Transverse colon (tissue), 4 donors: ENCODE measurements at regions not wholly inside any gene's neighbourhood (a gene's known extent, or its start where the extent isn't known, plus 50 kb on each side); places are given as distances from the start of the nearest gene placed in this dataset.

Experiments used
- DNase-seq: peaks from one replicate; pipeline ENCODE4 v3.0.0-alpha.2; 2019
- H3K27ac ChIP-seq, 4 donors: fragments of 200-600 bp; sonication (generic); 2 replicates each; pipeline ENCODE4 v1.5.1; 2016 to 2018; ENCODE audit warnings: inconsistent platforms in 4 of 4
- H3K27me3 ChIP-seq: fragments of 200-600 bp; sonication (generic); 2 replicates; pipeline ENCODE4 v1.5.1; 2017; ENCODE audit warnings: inconsistent platforms
- H3K36me3 ChIP-seq, 4 donors: fragments of 200-600 bp; sonication (generic); 2 replicates each; pipeline ENCODE4 v1.5.1; 2017 to 2019; ENCODE audit warnings: inconsistent platforms in 4 of 4
- H3K4me1 ChIP-seq, 4 donors: fragments of 200-600 bp; sonication (generic); 2 replicates each; pipeline ENCODE4 v1.5.1; 2017 to 2020; ENCODE audit warnings: inconsistent platforms in 4 of 4
- H3K4me3 ChIP-seq, 4 donors: fragments of 200-600 bp; sonication (generic); 1 replicate in 1 of 4; 2 replicates in 3 of 4; pipeline versions ENCODE4 v1.5.1 to v1.6.1; 2017 to 2019; ENCODE audit warnings: inconsistent platforms in 4 of 4
- H3K9me3 ChIP-seq, 2 donors: fragments of 200-600 bp; sonication (generic); 2 replicates each; pipeline ENCODE4 v1.5.1; 2017 to 2019; ENCODE audit warnings: inconsistent platforms in 2 of 2
- CTCF ChIP-seq, 5 experiments: fragments of 200-600 bp in 3 of 5; fragments of 450-650 bp in 2 of 5; sonication (generic) in 3 of 5; IDR thresholded peaks; 1 replicate in 2 of 5; 2 replicates in 3 of 5; pipeline ENCODE4 v1.5.1; 2016 to 2017; ENCODE audit warnings: antibody characterized with exemption in 5 of 5, inconsistent platforms in 3 of 5, mild to moderate bottlenecking in 2 of 5, moderate library complexity in 1 of 5
- EP300 ChIP-seq: sonication (generic); formaldehyde crosslinking; IDR thresholded peaks from one replicate; pipeline ENCODE4 v1.6.1; 2017; ENCODE audit warnings: antibody characterized with exemption, low read depth
- POLR2A ChIP-seq: fragments of 450-650 bp; IDR thresholded peaks from one replicate; pipeline ENCODE4 v1.6.1; 2016; ENCODE audit warnings: antibody characterized with exemption, mild to moderate bottlenecking, moderate library complexity
- POLR2AphosphoS5 ChIP-seq, 3 donors: sonication (generic); formaldehyde crosslinking; IDR thresholded peaks; one replicate each; pipeline ENCODE4 v1.6.1; 2016; ENCODE audit warnings: antibody characterized with exemption in 3 of 3
- WGBS, 2 donors: methylation state at CpG; one replicate each; pipeline ENCODE4 v1.1.5; 2018; ENCODE audit warnings: low coverage in 1 of 2; 5-methylcytosine and 5-hydroxymethylcytosine counted together
- in situ Hi-C, 4 donors: fragments of 200-750 bp; cut with MboI; loops; one replicate each; pipeline versions ENCODE4 v1.15.0 to v1.15.1; 2017; ENCODE audit warnings: low sequenced_read_pairs in 3 of 4, low pct_ligation_motif_present in 1 of 4, low pct_unique_long_range_greater_than_20kb in 1 of 4
- intact Hi-C: fragments of 100-400 bp; cut with DNase I; formaldehyde crosslinking; loops from one replicate; pipeline ENCODE4 v1.15.1; 2023; ENCODE audit warnings: low total_unique reads

GRCh38 chr11:91783173-91783572 is 441.4 kb upstream of the FAT3 start:
- no peak for TF ChIP-seq CTCF (IDR thresholded peaks at IDR 0.05)
- no peak for TF ChIP-seq EP300
- TF ChIP-seq POLR2A = no peak
- TF ChIP-seq POLR2AphosphoS5 (IDR thresholded peaks at IDR 0.05) = no peak
- no peak overlapping the region for H3K27ac ChIP-seq
- in situ Hi-C loops (no loop called here), intact Hi-C loops (no loop called here)
- no peaks in the 10 kb centered on the region for H3K4me1 ChIP-seq
- H3K27me3 ChIP-seq = no peaks in the 10 kb centered on the region
- H3K4me3 ChIP-seq = no peak overlapping the region
- H3K9me3 ChIP-seq = no peaks in the 10 kb centered on the region
- H3K36me3 ChIP-seq = no peaks in the 10 kb centered on the region
- 95% methylated on average over 2 of the region's 2 CpGs; no CpG with 5 or more reads in 1 of the 2 donors for WGBS, 2 donors
- DNase-seq = no peak

- 65 to 74% methylated on average over 2 of the region's 2 CpGs for WGBS, 2 donors
- TF ChIP-seq POLR2AphosphoS5 (IDR thresholded peaks at IDR 0.05) = no peak
- no peak for TF ChIP-seq POLR2A
- no peak for TF ChIP-seq EP300
- no peak for TF ChIP-seq CTCF (IDR thresholded peaks at IDR 0.05)
- in situ Hi-C loops = no loop called here
- Histone ChIP-seq H3K9me3 (no peaks in the 10 kb centered on the region), H3K27me3 (no peaks in the 10 kb centered on the region), H3K36me3 (no peaks in the 10 kb centered on the region), H3K4me1 (peaks cover 0 to 3% (median 0%) of the 10 kb centered on the region in 4 donors), H3K4me3 (no peak overlapping the region), H3K27ac (no peak overlapping the region)
- intact Hi-C loops = no loop called here
- DNase-seq = no peak
These were observed 445.9 kb upstream of the FAT3 start for GRCh38 chr11:91778758-91779157.

GRCh38 chr11:91776655-91777054 is 448.0 kb upstream of the FAT3 start:
- H3K27me3 ChIP-seq = no peaks in the 10 kb centered on the region
- intact Hi-C loops (no loop called here), in situ Hi-C loops (no loop called here)
- no peaks in the 10 kb centered on the region for H3K36me3 ChIP-seq
- no peaks in the 10 kb centered on the region for H3K9me3 ChIP-seq
- peaks cover 0 to 3% (median 0%) of the 10 kb centered on the region in 4 donors for H3K4me1 ChIP-seq
- no peak for TF ChIP-seq POLR2AphosphoS5 (IDR thresholded peaks at IDR 0.05)
- TF ChIP-seq POLR2A = no peak
- TF ChIP-seq EP300 = no peak
- TF ChIP-seq CTCF (IDR thresholded peaks at IDR 0.05) = no peak
- no peak for DNase-seq
- no peak overlapping the region for H3K4me3 ChIP-seq
- WGBS, 2 donors = 35 to 39% methylated on average over 2 of the region's 2 CpGs
- H3K27ac ChIP-seq = no peak overlapping the region

GRCh38 chr11:91773090-91773489 is 451.5 kb upstream of the FAT3 start:
- DNase-seq = no peak
- WGBS, 2 donors = 79 to 80% methylated on average over 2 of the region's 2 CpGs
- H3K36me3 ChIP-seq = no peaks in the 10 kb centered on the region
- intact Hi-C loops = no loop called here
- H3K4me1 ChIP-seq = peaks cover 0 to 3% (median 0%) of the 10 kb centered on the region in 4 donors
- no peak overlapping the region for H3K27ac ChIP-seq
- H3K4me3 ChIP-seq = no peak overlapping the region
- no peaks in the 10 kb centered on the region for H3K9me3 ChIP-seq
- in situ Hi-C loops = no loop called here
- H3K27me3 ChIP-seq = no peaks in the 10 kb centered on the region
- TF ChIP-seq CTCF (IDR thresholded peaks at IDR 0.05) (no peak), EP300 (no peak), POLR2A (no peak), POLR2AphosphoS5 (IDR thresholded peaks at IDR 0.05) (no peak)
